ENCODE measurements at regions not wholly inside any gene's neighbourhood (a gene's known extent, or its start where the extent isn't known, plus 50 kb on each side); places are given as distances from the start of the nearest gene placed in this dataset.

- ATAC-seq (ENCODE audit: insufficient read depth, low FRiP score) (no peak), DNase-seq (no peak)
- 73 to 87% methylated on average over 4 of the region's 4 CpGs for WGBS, 2 donors
- Histone ChIP-seq H3K27ac (ENCODE audit: low read depth in 1 of 2, low read length in 1 of 2) (no peak overlapping the region), H3K4me3 (no peak overlapping the region), H3K27me3 (ENCODE audit: control insufficient read depth in 3 of 3, insufficient read depth in 3 of 3, low read length in 2 of 3) (no peaks in the 10 kb centered on the region), H3K36me3 (ENCODE audit: control insufficient read depth in 4 of 4, insufficient read depth in 4 of 4, low read length in 4 of 4) (no peaks in the 10 kb centered on the region), H3K9me3 (ENCODE audit: control insufficient read depth in 4 of 4, insufficient read depth in 3 of 4, low read length in 3 of 4) (peaks cover 0 to 2% (median 0%) of the 10 kb centered on the region in 4 donors), H3K9ac (ENCODE audit: insufficient read depth in 1 of 2, low read length in 2 of 2) (no peak overlapping the region), H3K4me1 (ENCODE audit: control insufficient read depth in 5 of 5, insufficient read depth in 5 of 5, low read length in 5 of 5) (no peaks in the 10 kb centered on the region)
- no peak for TF ChIP-seq CTCF (IDR thresholded peaks at IDR 0.05; ENCODE audit: control extremely low read depth, extremely low read depth)
Observed at GRCh38 chr10:130429809-130430208, 293.6 kb downstream of the GLRX3 start.

GRCh38 chr10:130430291-130430690 lies 294.1 kb downstream of the GLRX3 start:
- Histone ChIP-seq H3K9me3 (ENCODE audit: control insufficient read depth in 4 of 4, insufficient read depth in 3 of 4, low read length in 3 of 4) (peaks cover 0 to 2% (median 0%) of the 10 kb centered on the region in 4 donors), H3K36me3 (ENCODE audit: control insufficient read depth in 4 of 4, insufficient read depth in 4 of 4, low read length in 4 of 4) (no peaks in the 10 kb centered on the region), H3K4me1 (ENCODE audit: control insufficient read depth in 5 of 5, insufficient read depth in 5 of 5, low read length in 5 of 5) (no peaks in the 10 kb centered on the region), H3K27me3 (ENCODE audit: control insufficient read depth in 3 of 3, insufficient read depth in 3 of 3, low read length in 2 of 3) (no peaks in the 10 kb centered on the region), H3K9ac (ENCODE audit: insufficient read depth in 1 of 2, low read length in 2 of 2) (no peak overlapping the region), H3K27ac (ENCODE audit: low read depth in 1 of 2, low read length in 1 of 2) (no peak overlapping the region), H3K4me3 (no peak overlapping the region)
- no peak for TF ChIP-seq CTCF (IDR thresholded peaks at IDR 0.05; ENCODE audit: control extremely low read depth, extremely low read depth)
- DNase-seq, result no peak
- 80 to 88% methylated on average over 4 of the region's 4 CpGs for WGBS, 2 donors
- ATAC-seq (ENCODE audit: insufficient read depth, low FRiP score), result no peak

DNA sequence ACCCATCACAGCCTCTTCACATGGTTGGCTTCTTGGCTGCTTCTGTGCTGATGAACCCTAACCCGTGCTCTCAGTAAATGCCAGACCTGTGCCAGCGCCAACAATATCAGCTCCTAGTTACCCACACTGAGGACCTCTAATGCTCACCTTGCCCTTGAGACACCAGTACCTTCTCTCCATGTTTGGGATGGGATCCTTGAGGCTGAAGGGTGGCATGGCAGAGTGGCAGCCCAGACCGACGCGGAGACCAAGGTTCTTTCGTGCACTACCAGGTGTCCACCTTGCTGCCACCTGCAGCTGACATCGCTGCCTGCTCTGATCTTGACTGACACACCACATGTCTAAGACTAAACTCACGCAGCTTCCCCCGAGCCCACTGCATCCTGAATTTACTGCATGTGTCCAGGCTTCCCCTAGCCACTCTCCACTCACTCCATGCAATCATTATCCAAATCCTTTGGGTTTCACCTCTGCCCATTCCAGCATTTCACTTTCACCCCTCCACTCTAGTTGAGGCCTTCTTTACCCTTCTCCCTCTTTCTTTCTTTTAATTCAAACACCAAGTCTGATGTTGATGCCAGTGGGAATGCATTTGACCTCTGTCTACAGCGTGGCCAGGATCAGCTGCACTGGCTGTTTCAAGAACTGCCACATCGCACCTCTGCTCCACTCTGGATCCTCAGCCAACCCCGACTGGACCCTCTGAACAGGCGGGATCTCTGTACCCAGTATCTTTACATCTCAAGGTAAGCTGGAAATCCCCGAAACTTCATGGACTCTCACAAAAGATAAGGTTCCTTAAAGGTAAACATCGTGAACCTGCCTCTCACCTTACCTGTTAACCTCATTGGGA lies 294.9 kb downstream of the GLRX3 start:
- DNase-seq (no peak), ATAC-seq (ENCODE audit: insufficient read depth, low FRiP score) (no peak)
- no peak for TF ChIP-seq CTCF (IDR thresholded peaks at IDR 0.05; ENCODE audit: control extremely low read depth, extremely low read depth)
- peaks cover 0 to 2% (median 0%) of the 10 kb centered on the region in 4 donors for H3K9me3 ChIP-seq (ENCODE audit: control insufficient read depth in 4 of 4, insufficient read depth in 3 of 4, low read length in 3 of 4)
- no peak overlapping the region for H3K4me3 ChIP-seq
- no peaks in the 10 kb centered on the region for H3K4me1 ChIP-seq (ENCODE audit: control insufficient read depth in 5 of 5, insufficient read depth in 5 of 5, low read length in 5 of 5)
- no peak overlapping the region for H3K27ac ChIP-seq (ENCODE audit: low read depth in 1 of 2, low read length in 1 of 2)
- no peaks in the 10 kb centered on the region for H3K36me3 ChIP-seq (ENCODE audit: control insufficient read depth in 4 of 4, insufficient read depth in 4 of 4, low read length in 4 of 4)
- no peak overlapping the region for H3K9ac ChIP-seq (ENCODE audit: insufficient read depth in 1 of 2, low read length in 2 of 2)
- WGBS, 2 donors, result 88 to 93% methylated on average over 15 of the region's 15 CpGs
- no peaks in the 10 kb centered on the region for H3K27me3 ChIP-seq (ENCODE audit: control insufficient read depth in 3 of 3, insufficient read depth in 3 of 3, low read length in 2 of 3)
